Activated CD8-positive, alpha-beta memory T cell treated with anti-CD3 and anti-CD28 coated beads for 48 hours (primary cell): ENCODE measurements at regions not wholly inside any gene's neighbourhood (a gene's known extent, or its start where the extent isn't known, plus 50 kb on each side); places are given as distances from the start of the nearest gene placed in this dataset.
"Not testable (repeated sequence)": the region's sequence is repeated elsewhere in the genome, so short reads cannot be mapped to it uniquely, and the experiment has no call there.

Source experiments
- DNase-seq, 3 experiments: peaks; one replicate each; pipeline ENCODE4 v3.0.0-alpha.2; 2020; ENCODE audit warnings: low read depth in 2 of 3, low spot score in 2 of 3

- no peak for DNase-seq
Observed at GRCh38 chr12:76653342-76653741, 93.8 kb upstream of the OSBPL8 start.

GRCh38 chr12:76664731-76665130 is 99.2 kb upstream of the ZDHHC17 start:
- no peak for DNase-seq

GRCh38 chr12:76666290-76666835 is 97.6 kb upstream of the ZDHHC17 start:
- no peak for DNase-seq

- no peak for DNase-seq
Observed at GRCh38 chr12:76669981-76670380, 93.9 kb upstream of the ZDHHC17 start.

- no peak for DNase-seq
Observed at GRCh38 chr12:76670776-76671175, 93.1 kb upstream of the ZDHHC17 start.

- no peak for DNase-seq
Observed at GRCh38 chr12:76674669-76675315, 89.1 kb upstream of the ZDHHC17 start.

GRCh38 chr12:76676261-76676660 is 87.7 kb upstream of the ZDHHC17 start:
- DNase-seq: not testable (repeated sequence)

GRCh38 chr12:76678992-76679391 is 84.9 kb upstream of the ZDHHC17 start:
- no peak for DNase-seq

GRCh38 chr12:76679778-76680177 is 84.1 kb upstream of the ZDHHC17 start:
- DNase-seq: no peak

- DNase-seq: no peak
Observed at GRCh38 chr12:76680940-76681339, 83.0 kb upstream of the ZDHHC17 start.

- DNase-seq: no peak
Observed at GRCh38 chr12:76685246-76685678, 78.7 kb upstream of the ZDHHC17 start.

GRCh38 chr12:76687981-76688380 is 75.9 kb upstream of the ZDHHC17 start:
- DNase-seq: no peak

- DNase-seq: no peak
Observed at GRCh38 chr12:76688631-76689030, 75.3 kb upstream of the ZDHHC17 start.

- no peak for DNase-seq
Observed at GRCh38 chr12:76690921-76691700, 72.8 kb upstream of the ZDHHC17 start.

GRCh38 chr12:76692846-76693245 is 71.1 kb upstream of the ZDHHC17 start:
- no peak for DNase-seq

GRCh38 chr12:76694369-76694768 is 69.5 kb upstream of the ZDHHC17 start:
- DNase-seq: no peak

- no peak for DNase-seq
Observed at GRCh38 chr12:76696186-76696585, 67.7 kb upstream of the ZDHHC17 start.

GRCh38 chr12:76697849-76698248 is 66.1 kb upstream of the ZDHHC17 start:
- DNase-seq: no peak

GRCh38 chr12:76698316-76698715 is 65.6 kb upstream of the ZDHHC17 start:
- no peak for DNase-seq

- no peak for DNase-seq
Observed at GRCh38 chr12:76698966-76699365, 64.9 kb upstream of the ZDHHC17 start.

- no peak for DNase-seq
Observed at GRCh38 chr12:76701690-76702089, 62.2 kb upstream of the ZDHHC17 start.

- DNase-seq: no peak
Observed at GRCh38 chr12:76702946-76703345, 61.0 kb upstream of the ZDHHC17 start.
